SH-SY5Y (cell line): ENCODE measurements at regions not wholly inside any gene's neighbourhood (a gene's known extent, or its start where the extent isn't known, plus 50 kb on each side); places are given as distances from the start of the nearest gene placed in this dataset.

Experiments used
- GATA2 ChIP-seq: IDR thresholded peaks from 2 replicates; pipeline ENCODE4 v1.6.1; 2011; ENCODE audit warnings: mild to moderate bottlenecking, low read depth, low read length
- GATA3 ChIP-seq: IDR thresholded peaks from 2 replicates; pipeline ENCODE4 v1.6.1; 2011; ENCODE audit warnings: low read depth, mild to moderate bottlenecking, low read length, moderate library complexity

DNA sequence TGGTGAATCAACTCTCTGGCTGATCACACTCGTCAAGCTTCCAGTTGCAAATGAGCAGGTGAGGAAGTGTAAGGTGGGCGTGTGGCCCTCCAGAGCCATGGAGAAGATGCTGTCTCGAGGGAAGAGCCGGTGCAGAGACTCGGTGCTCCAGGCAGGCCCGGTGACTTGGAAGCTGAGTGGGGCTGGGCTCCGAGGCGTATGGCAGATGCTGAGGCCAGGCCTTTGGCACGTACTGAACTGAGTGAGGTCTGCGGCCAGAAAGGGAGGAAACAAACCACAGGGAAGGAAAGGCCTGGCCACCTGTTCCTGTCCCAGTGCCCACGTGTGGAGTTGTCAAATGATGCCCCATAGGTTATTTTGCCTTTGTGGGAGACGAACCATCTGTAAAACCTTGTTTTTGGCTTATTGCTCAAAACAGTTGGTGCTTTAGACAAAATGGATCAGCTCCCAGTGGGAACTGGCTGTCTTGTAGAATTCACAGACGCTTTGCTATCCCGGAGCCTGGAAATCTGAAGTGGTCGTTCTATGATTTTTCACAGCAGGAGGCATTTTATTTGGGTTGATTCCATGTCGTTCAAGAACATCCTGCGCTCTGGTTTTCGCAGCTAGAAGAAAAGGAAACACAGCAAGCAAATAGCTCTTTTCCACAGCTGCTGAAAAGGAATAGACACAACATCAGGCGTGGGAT, 117.5 kb upstream of the TMEM18 start:
- TF ChIP-seq GATA2 (no peak), GATA3 (no peak)
